GM19043 (cell line): ENCODE measurements at regions not wholly inside any gene's neighbourhood (a gene's known extent, or its start where the extent isn't known, plus 50 kb on each side); places are given as distances from the start of the nearest gene placed in this dataset.

Experiments
- ATAC-seq: cut with Tn5 transposase; IDR thresholded peaks from one replicate; pipeline ENCODE4 v1.9.1; 2021; ENCODE audit warnings: low read depth; ENCODE audit not compliant: unreplicated experiment

- no peak for ATAC-seq
Measured at GRCh38 chr1:94326329-94326728, 88.9 kb upstream of the ARHGAP29 start.

GRCh38 chr1:94325377-94326302, 88.3 kb upstream of the ARHGAP29 start:
- ATAC-seq: no peak

DNA sequence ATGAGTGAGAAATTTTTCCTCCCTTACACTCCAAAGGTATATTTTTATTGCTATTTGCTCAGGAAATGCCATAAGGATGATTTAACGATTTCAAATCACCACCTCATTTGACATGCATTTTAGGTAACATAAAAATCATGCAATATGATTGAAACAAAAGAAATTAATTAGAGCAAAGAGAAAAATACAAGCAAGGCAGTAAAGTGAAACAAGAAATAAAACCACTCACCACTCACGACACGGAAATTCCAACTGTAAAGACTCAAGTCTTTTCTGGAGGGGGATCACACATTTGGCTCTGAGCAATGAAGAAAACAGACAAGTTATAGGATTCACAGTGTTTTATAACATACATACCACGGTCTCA, 86.8 kb upstream of the ARHGAP29 start:
- no peak for ATAC-seq

DNA sequence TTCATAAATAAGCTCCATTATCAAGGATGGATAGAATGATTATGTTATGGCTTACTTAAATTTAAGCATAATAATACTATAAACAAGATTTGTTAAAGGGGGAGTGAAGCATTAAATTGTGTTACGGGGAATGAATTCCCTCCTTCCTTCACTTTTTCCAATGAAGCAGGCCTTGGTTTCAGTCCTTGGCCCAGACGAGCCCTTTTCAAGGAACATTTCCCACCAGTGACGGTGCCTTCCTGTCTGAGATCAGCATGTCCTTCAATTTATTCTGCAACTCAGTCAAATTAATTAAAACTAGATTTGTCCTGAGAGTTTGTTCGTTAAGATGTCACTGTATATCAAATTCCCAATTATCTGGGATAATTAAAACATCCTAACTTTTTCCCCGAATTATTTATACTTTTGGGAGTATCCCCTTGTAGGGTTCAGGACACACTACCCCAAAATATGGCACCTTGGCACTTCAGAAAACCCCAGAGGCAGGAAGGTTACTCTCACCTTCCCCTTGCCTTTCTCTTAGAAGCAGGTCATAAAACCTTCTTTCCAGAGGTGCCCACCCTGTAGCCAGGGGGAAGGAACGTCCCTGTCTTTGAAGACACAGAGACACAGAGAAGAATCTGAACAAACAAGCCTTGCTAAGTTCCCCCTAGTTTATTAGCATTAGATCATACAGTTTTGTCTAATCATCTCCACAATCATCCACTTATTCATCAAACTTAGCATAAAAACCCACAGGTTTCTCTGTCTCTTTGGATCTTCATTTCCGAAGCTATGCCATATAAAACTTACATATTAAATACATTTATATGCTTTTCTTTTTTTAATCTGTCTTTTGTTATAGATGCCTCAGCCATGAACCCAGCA, 86.2 kb upstream of the ARHGAP29 start:
- no peak for ATAC-seq

GRCh38 chr1:94322696-94323095, 85.3 kb upstream of the ARHGAP29 start:
- ATAC-seq: no peak

DNA sequence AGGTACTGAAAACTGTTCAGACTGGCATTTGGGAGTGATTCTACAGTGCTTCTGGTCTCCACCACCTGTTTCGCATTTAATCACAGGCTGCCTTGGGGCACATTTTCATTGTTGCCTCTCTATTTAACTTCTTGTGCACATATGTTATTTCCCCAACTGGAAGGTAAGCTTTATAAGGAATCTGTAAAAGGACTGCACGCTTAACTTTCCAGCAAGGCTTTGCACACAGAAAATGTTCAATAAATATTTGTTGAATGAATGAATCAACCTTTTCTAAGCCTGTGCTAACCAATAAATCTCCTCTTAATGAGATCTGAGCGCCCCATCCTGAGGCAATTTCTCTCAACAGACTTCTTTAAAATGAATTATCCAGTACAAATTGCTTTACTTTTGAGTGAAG, 84.3 kb upstream of the ARHGAP29 start:
- no peak for ATAC-seq

DNA sequence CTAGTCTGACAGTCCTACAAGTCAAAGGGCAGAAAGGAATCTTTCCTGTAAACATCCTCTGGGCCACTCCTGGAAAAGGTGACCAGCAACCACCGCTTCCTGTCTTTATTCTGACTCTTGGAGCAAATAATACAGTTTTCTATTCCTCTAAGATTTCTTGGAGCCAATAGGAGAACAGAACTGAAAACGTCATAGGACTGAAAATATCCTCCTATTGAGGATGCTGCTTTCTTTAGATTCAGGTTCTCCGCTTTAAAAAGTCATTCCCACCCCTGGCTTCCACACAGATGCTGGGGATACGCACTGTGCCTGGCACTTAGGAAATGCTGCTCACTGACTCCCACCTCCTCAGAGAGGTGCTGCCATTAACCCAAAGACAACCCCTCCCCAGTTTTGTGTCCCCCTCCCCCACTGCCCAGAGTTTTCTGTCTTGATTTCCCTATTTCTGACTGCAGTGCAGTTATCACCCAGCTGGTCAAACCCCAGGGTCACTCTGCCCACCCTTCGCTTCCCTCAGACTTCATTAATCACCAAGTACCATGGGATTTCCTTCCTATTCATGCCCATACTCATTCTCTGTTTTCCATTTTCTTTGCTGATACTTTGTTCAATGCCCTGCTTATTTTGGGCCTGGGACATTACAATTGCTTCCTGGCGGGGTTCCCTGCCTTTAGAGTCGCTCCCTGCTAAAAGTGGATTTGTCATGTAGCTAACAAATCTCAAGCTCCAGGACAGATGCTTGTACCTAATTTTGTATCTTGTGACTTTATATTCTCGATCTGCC, 82.1 kb upstream of the ARHGAP29 start:
- no peak for ATAC-seq

- no peak for ATAC-seq
Measured at GRCh38 chr1:94318505-94319030, 81.2 kb upstream of the ARHGAP29 start.

DNA sequence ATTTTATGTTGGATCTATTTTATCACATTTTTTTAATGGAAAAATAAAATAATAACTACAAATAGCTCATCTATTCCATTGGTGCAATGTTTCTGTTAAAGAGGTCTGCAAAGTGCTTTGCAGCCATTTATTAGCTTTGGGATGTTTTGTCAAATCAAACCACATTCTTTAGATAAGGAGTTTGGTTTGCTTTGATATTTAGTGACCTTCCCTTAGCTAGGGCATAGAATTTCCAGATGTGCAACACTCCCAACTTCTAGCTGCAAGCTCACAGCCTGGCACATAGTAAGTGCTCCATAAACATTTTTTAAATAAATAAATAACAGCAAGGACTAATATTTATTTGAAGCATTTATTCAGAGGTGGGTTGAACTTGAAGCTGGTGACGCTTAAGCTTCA, 80.4 kb upstream of the ARHGAP29 start:
- no peak for ATAC-seq

DNA sequence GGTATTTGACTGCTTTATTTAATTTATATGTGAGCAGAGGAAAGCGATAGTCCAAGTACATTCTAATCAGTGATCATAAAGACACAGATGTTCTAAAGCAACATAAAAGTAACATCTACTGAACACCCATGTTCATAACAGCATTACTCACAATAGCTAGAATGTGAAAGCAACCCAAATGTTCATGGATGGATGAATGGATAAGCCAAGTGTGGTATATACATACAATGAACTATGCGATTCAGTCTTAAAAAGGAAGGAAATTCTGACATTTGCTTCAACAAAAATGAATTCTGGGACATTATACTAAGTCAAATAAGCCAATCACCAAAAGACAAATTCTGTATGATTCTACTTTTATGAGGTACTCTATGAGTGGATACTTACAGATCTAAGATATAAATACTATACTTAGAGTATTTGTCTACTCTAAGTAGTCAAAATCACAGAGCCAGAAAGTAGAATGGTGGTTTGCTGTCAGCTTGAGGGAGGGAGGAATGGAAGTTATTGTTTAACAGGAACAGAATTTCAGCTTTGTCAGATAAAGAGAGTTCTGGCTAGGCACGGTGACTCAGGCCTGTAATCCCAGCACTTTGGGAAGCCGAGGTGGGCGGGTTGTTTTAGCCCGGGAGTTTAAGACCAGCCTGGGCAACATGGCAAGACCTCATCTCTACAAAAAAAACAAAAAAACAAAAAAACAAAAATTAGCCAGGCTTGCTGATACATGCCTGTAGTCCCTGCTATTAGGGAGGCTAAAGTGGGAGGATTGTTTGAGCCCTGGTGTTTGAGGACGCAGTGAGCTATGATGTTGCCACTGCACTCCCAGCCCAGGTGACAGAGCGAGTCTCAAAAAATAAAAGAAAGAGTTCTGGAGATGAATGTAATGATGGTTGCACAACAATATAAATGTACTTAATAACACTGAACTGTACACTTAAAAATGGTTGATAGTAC, 79.7 kb upstream of the ARHGAP29 start:
- no peak for ATAC-seq

DNA sequence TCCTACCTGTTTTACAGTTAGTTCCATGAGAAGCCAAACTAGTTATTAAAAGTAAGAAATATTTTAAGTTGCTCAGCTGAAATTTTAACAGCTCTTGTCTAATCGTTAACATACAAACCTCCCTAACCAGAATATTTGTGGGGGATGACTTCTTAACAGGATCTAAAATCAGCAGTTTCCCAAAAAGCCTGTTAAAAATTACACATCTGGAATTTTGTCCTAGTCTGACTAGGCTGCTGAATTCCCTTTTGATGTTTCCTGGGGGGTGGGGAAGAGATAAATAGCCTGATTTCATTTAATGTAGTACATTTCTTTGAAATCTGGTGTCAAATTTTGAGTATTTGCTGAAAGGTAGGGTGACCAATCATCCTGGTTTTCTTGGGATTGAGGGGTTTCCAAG, 78.8 kb upstream of the ARHGAP29 start:
- ATAC-seq: no peak

DNA sequence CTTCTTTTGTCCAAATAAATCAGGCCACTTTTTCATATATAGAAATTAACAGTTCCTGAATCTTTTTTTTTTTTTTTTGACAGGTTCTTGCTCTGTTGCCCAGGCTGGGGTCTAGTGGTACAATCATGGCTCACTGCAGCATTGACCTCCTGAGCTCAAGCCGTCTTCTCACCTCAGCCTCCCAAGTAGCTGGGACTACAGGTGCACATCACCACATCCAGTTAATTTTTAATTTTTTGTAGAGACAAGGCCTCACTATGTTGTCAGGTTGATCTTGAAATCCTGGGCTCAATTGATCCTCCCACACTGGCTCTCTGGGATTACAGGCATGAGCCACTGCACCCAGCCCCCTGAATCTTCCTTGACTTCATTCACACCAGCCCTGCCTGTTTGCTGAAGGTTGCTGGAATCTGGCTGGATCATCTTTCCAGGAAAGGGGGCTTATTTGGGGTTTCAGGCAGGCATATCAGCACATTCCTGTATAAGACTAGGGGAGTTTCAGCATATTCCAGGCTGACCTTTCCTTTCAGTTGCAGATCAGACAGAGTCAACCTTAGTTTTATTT, 78.2 kb upstream of the ARHGAP29 start:
- no peak for ATAC-seq

DNA sequence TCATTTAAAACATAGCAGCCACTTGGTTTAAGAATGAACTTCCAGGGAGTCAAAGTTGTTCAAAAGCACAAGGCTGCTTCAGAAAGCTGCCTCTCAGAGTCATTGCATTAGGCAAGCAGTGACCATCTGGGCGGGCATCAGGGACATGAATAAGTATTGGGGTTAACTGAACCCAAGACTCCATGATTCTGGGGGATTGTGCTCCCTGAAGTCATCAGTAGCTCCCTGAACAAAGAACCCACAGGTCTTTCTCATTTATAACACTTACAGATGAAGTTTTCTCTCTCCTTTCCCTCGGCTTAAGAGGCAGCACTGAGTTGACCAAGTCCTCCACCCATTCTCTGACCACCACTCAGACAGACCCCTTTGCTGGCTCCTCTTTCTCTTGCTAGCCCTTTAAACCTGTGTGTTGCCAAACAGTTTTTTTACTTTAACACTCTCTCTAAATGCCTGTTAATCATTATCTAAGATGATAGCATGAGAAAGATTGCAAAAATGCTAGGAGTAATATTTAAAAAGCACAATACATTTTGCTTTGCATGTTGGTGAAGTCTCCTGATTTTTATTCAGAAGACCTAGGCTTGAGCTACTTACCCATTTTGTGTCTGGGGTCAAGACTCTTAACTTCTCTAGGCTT, 77.0 kb upstream of the ARHGAP29 start:
- no peak for ATAC-seq

DNA sequence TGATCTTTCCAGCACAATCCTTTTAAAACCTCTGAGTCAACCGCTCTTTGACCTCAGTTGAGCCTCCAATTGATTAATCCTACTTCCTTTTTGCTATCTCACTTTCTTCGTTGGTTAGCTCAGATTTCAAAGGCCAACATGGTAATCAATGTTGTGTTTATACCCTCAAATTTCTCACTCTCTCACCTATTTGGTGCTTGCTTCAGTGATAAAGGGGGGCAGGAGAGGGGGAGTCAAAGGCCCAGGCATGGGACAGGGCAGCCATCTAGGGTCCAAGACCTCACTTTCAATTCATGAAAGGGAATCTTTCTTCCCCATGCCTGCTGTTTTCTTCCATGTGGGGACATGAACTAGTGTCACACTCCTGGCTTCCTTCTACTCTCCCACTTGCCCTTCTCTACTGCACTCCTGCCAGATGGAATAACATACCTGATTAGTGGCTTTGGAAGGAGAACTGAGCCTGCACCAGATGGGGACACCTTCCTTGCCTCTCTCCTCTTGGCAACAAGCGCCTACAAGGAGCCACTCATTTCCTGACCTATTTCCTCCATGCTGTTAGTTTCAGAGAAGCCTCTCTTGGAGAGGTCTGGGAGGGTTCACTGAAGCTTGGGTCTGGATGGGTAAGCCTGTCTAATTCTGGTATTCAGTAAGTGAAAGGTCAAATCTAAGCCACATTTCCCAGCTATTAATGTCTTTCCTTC, 73.3 kb upstream of the ARHGAP29 start:
- ATAC-seq: no peak

- ATAC-seq: no peak
Measured at GRCh38 chr1:94309829-94310569, 72.6 kb upstream of the ARHGAP29 start.

- no peak for ATAC-seq
Measured at GRCh38 chr1:94309216-94309615, 71.8 kb upstream of the ARHGAP29 start.

- ATAC-seq: no peak
Measured at GRCh38 chr1:94306521-94306920, 69.1 kb upstream of the ARHGAP29 start.
